ENCODE measurements at regions not wholly inside any gene's neighbourhood (a gene's known extent, or its start where the extent isn't known, plus 50 kb on each side); places are given as distances from the start of the nearest gene placed in this dataset.

DNA sequence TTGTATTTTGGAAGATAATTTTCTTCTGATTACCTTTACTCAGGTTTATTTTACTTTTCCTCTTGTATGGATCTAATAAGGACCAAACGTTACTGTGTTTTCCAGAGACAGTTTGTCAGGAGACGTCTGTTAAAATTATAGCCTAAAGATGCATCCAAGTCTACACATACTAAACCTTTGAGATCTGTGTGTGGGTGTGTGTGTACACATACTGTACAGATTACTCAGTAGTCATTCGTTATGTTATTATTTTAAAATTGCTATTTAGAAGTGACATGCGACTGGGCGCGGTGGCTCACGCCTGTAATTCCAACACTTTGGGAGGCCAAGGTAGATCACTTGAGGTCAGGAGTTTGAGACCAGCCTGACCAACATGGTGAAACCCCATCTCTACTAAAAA lies 51.6 kb upstream of the CNTLN start:
- no peak overlapping the region for H2BK5ac ChIP-seq (ENCODE audit: low read depth, low read length)
- FAIRE-seq, result no peak

More for the DNA sequence above, 51.6 kb upstream of the CNTLN start:
- H3K27me3 ChIP-seq (replicated peaks in 1 of 4; ENCODE audit: control insufficient read depth in 3 of 4, extremely low read depth in 1 of 4, insufficient read depth in 3 of 4, low read length in 3 of 4), result no peaks in the 10 kb centered on the region
- H2AK5ac ChIP-seq (ENCODE audit: low read depth, low read length), result no peak overlapping the region
- H4K8ac ChIP-seq (ENCODE audit: extremely low read depth, insufficient read depth, low read length), result no peak overlapping the region
- no peaks in the 10 kb centered on the region for H3K23me2 ChIP-seq (ENCODE audit: low read depth, low read length)
- TF ChIP-seq, protein P1, sequence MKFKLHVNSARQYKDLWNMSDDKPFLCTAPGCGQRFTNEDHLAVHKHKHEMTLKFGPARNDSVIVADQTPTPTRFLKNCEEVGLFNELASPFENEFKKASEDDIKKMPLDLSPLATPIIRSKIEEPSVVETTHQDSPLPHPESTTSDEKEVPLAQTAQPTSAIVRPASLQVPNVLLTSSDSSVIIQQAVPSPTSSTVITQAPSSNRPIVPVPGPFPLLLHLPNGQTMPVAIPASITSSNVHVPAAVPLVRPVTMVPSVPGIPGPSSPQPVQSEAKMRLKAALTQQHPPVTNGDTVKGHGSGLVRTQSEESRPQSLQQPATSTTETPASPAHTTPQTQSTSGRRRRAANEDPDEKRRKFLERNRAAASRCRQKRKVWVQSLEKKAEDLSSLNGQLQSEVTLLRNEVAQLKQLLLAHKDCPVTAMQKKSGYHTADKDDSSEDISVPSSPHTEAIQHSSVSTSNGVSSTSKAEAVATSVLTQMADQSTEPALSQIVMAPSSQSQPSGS (IDR thresholded peaks at IDR 0.05; ENCODE audit: low read length), result no peak
- TF ChIP-seq TEAD4 (IDR thresholded peaks at IDR 0.05; ENCODE audit: low read depth, low read length) (no peak), CBX8 (IDR thresholded peaks at IDR 0.05; ENCODE audit: borderline replicate concordance, low read depth, low read length) (no peak), JUND (IDR thresholded peaks at IDR 0.05; ENCODE audit: low read length) (no peak), SIN3A (conservative IDR thresholded peaks at IDR 0.05 in 1 of 2, IDR thresholded peaks at IDR 0.05 in 1 of 2; ENCODE audit: low read depth in 1 of 2, low read length in 2 of 2) (no peak), RNF2 (IDR thresholded peaks at IDR 0.05; ENCODE audit: borderline replicate concordance, low read depth, low read length, missing control alignments, poor library complexity, severe bottlenecking) (no peak), CBX5 (IDR thresholded peaks at IDR 0.05; ENCODE audit: low read depth, low read length) (no peak), NRF1 (IDR thresholded peaks at IDR 0.05; ENCODE audit: low read depth, low read length) (no peak)
- H2BK120ac ChIP-seq (replicated peaks; ENCODE audit: low read depth, low read length), result no peak overlapping the region
- no peak overlapping the region for H4K5ac ChIP-seq (ENCODE audit: insufficient read length, low read depth, low read length)
- H3K79me2 ChIP-seq (ENCODE audit: control insufficient read depth in 1 of 2, insufficient read depth in 2 of 2, low read length in 2 of 2), result no peaks in the 10 kb centered on the region
- H2BK12ac ChIP-seq (ENCODE audit: low read depth, low read length), result no peak overlapping the region
- H3K4me1 ChIP-seq (replicated peaks in 1 of 4; ENCODE audit: control insufficient read depth in 3 of 4, insufficient read depth in 4 of 4, low read length in 3 of 4), result peaks cover 1 to 6% (median 4%) of the 10 kb centered on the region in 4 experiments; a peak in 3 of 7 replicates
- no peak overlapping the region for H3K9ac ChIP-seq (replicated peaks in 1 of 4; ENCODE audit: extremely low read depth in 1 of 4, low read depth in 3 of 4, low read length in 3 of 4)
- no peak overlapping the region for H2BK20ac ChIP-seq (ENCODE audit: low read length)
- no peak overlapping the region for H3K4ac ChIP-seq (replicated peaks; ENCODE audit: insufficient read length, low read depth, low read length)
- H4K20me1 ChIP-seq (replicated peaks in 1 of 2; ENCODE audit: control insufficient read depth in 1 of 2, insufficient read depth in 2 of 2, low read length in 2 of 2), result no peaks in the 10 kb centered on the region
- no peak overlapping the region for H3K27ac ChIP-seq (ENCODE audit: low read depth, low read length)
- H2BK15ac ChIP-seq (ENCODE audit: low read length), result no peak overlapping the region
- no peak overlapping the region for H3K23ac ChIP-seq (ENCODE audit: insufficient read length)
- no peak overlapping the region for H2AFZ ChIP-seq (ENCODE audit: low read length)
- no peaks in the 10 kb centered on the region for H3K9me3 ChIP-seq (ENCODE audit: insufficient read depth in 2 of 2, low read depth in 1 of 2, low read length in 1 of 2)
- H3K79me1 ChIP-seq (ENCODE audit: low read depth, low read length), result no peaks in the 10 kb centered on the region
- no peak overlapping the region for H4K91ac ChIP-seq (replicated peaks; ENCODE audit: insufficient read length, low read length)
- 90% methylated on average over 7 of the region's 7 CpGs; no CpG with 5 or more reads in 1 of the 2 experiments for WGBS, 2 experiments (ENCODE audit: extremely low coverage in 1 of 2, insufficient coverage in 1 of 2, insufficient read length in 1 of 2, insufficient replicate concordance in 2 of 2, low coverage in 1 of 2, low lambda C conversion rate in 2 of 2, missing lambda C conversion rate in 1 of 2)
- CTCF ChIA-PET (ENCODE audit: partially characterized antibody), result interaction anchor here (0.9 kb wide), 2 partner anchors 40 to 49 kb away, joined by 3 to 4 read pairs; no protein-coding TSS in a partner anchor
- no peak for DNase-seq (ENCODE audit: low read depth in 1 of 2, low spot score in 2 of 2)
- no peak overlapping the region for H3K4me2 ChIP-seq (ENCODE audit: insufficient read depth in 1 of 2, low read depth in 2 of 2, low read length in 2 of 2)
- no peak overlapping the region for H3K14ac ChIP-seq (ENCODE audit: insufficient read length)
- H3K36me3 ChIP-seq (ENCODE audit: control insufficient read depth in 2 of 4, insufficient read depth in 4 of 4, low read length in 3 of 4), result no peaks in the 10 kb centered on the region
- no peak overlapping the region for H3K18ac ChIP-seq (ENCODE audit: extremely low read depth, low read length)
- no peak overlapping the region for H3K56ac ChIP-seq (replicated peaks; ENCODE audit: insufficient read length, low read depth, low read length)
- POLR2A ChIA-PET (ENCODE audit: partially characterized antibody), result no interaction called here
- H3K4me3 ChIP-seq (ENCODE audit: extremely low read depth in 1 of 4, insufficient read depth in 2 of 4, low read depth in 3 of 4, low read length in 4 of 4), result no peak overlapping the region

Data from H1 (cell line).